ENCODE measurements at regions not wholly inside any gene's neighbourhood (a gene's known extent, or its start where the extent isn't known, plus 50 kb on each side); places are given as distances from the start of the nearest gene placed in this dataset.
A peak's percentile ranks its signal among the peaks of the same experiment; 100 is the strongest.
"Not testable (repeated sequence)": the region's sequence is repeated elsewhere in the genome, so short reads cannot be mapped to it uniquely, and the experiment has no call there.

- DNase-seq (ENCODE audit: low read depth): no peak
Observed at GRCh38 chr16:73403291-73403690, 355.4 kb upstream of the ZFHX3 start.

GRCh38 chr16:73400951-73401350 lies 353.0 kb upstream of the ZFHX3 start:
- DNase-seq (ENCODE audit: low read depth): no peak

- DNase-seq (ENCODE audit: low read depth): no peak
Observed at GRCh38 chr16:73399997-73400396, 352.1 kb upstream of the ZFHX3 start.

- DNase-seq (ENCODE audit: low read depth): no peak
Observed at GRCh38 chr16:73399486-73399885, 351.6 kb upstream of the ZFHX3 start.

- not testable (repeated sequence) for DNase-seq (ENCODE audit: low read depth)
Observed at GRCh38 chr16:73398604-73399003, 350.7 kb upstream of the ZFHX3 start.

GRCh38 chr16:73396556-73396955 lies 348.6 kb upstream of the ZFHX3 start:
- no peak for DNase-seq (ENCODE audit: low read depth)

- no peak for DNase-seq (ENCODE audit: low read depth)
Observed at GRCh38 chr16:73390936-73391335, 343.0 kb upstream of the ZFHX3 start.

GRCh38 chr16:73390491-73390890 lies 342.6 kb upstream of the ZFHX3 start:
- DNase-seq (ENCODE audit: low read depth): no peak

GRCh38 chr16:73389085-73389484 lies 341.2 kb upstream of the ZFHX3 start:
- DNase-seq (ENCODE audit: low read depth): no peak

GRCh38 chr16:73387979-73388378 lies 340.1 kb upstream of the ZFHX3 start:
- no peak for DNase-seq (ENCODE audit: low read depth)

- no peak for DNase-seq (ENCODE audit: low read depth)
Observed at GRCh38 chr16:73385696-73386095, 337.8 kb upstream of the ZFHX3 start.

- no peak for DNase-seq (ENCODE audit: low read depth)
Observed at GRCh38 chr16:73384506-73385089, 336.7 kb upstream of the ZFHX3 start.

- no peak for DNase-seq (ENCODE audit: low read depth)
Observed at GRCh38 chr16:73383988-73384365, 336.0 kb upstream of the ZFHX3 start.

GRCh38 chr16:73383195-73383987 lies 335.5 kb upstream of the ZFHX3 start:
- no peak for DNase-seq (ENCODE audit: low read depth)

- no peak for DNase-seq (ENCODE audit: low read depth)
Observed at GRCh38 chr16:73378471-73378870, 330.5 kb upstream of the ZFHX3 start.

- no peak for DNase-seq (ENCODE audit: low read depth)
Observed at GRCh38 chr16:73371584-73372319, 323.8 kb upstream of the ZFHX3 start.

GRCh38 chr16:73369851-73370250 lies 321.9 kb upstream of the ZFHX3 start:
- no peak for DNase-seq (ENCODE audit: low read depth)

GRCh38 chr16:73368715-73369114 lies 320.8 kb upstream of the ZFHX3 start:
- DNase-seq (ENCODE audit: low read depth): no peak

GRCh38 chr16:73365016-73365551 lies 317.2 kb upstream of the ZFHX3 start:
- DNase-seq (ENCODE audit: low read depth): peak; percentile 3

GRCh38 chr16:73364413-73364812 lies 316.5 kb upstream of the ZFHX3 start:
- no peak for DNase-seq (ENCODE audit: low read depth)

- no peak for DNase-seq (ENCODE audit: low read depth)
Observed at GRCh38 chr16:73361061-73361460, 313.1 kb upstream of the ZFHX3 start.

- no peak for DNase-seq (ENCODE audit: low read depth)
Observed at GRCh38 chr16:73356401-73357079, 308.6 kb upstream of the ZFHX3 start.
